ENCODE measurements at regions not wholly inside any gene's neighbourhood (a gene's known extent, or its start where the extent isn't known, plus 50 kb on each side); places are given as distances from the start of the nearest gene placed in this dataset.

DNA sequence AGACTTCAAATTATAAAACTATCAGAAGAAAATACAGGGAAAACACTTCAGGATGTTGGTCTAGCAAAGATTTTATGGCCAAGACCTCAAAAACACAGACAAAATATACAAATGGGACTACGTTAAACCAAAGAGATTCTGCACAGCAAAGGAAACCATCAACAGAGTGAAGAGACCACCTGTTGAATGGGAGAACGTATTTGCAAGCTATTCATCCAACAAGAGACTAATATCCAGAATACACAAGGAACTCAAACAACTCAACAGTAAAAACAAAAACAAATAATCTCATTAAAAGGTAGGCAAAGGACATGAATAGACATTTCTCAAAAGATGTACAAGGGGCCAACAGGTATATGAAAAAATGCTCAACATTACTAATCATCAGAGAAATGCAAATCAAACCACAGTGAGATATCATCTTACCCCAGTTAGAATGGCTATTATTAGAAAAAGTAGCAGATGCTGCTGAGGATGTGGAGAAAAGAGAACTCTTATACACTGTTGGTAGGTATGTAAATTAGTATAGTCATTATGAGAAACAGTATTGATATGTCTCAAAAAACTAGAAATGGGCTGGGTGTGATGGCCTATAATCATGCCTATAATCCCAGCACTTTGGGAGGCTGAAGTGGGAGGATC is 112.6 kb downstream of the LRIG2 start:
- no peak for DNase-seq (ENCODE audit: low spot score, unreplicated experiment)
- no peaks in the 10 kb centered on the region for H3K27me3 Mint-ChIP-seq
- H3K27ac Mint-ChIP-seq: no peak overlapping the region
- peaks cover 22% of the 10 kb centered on the region for H3K9me3 Mint-ChIP-seq (ENCODE audit: low read depth)
- H3K4me1 Mint-ChIP-seq (ENCODE audit: low read depth): no peaks in the 10 kb centered on the region
- no peaks in the 10 kb centered on the region for H3K36me3 Mint-ChIP-seq (ENCODE audit: insufficient read depth)
- TF ChIP-seq, protein P1, sequence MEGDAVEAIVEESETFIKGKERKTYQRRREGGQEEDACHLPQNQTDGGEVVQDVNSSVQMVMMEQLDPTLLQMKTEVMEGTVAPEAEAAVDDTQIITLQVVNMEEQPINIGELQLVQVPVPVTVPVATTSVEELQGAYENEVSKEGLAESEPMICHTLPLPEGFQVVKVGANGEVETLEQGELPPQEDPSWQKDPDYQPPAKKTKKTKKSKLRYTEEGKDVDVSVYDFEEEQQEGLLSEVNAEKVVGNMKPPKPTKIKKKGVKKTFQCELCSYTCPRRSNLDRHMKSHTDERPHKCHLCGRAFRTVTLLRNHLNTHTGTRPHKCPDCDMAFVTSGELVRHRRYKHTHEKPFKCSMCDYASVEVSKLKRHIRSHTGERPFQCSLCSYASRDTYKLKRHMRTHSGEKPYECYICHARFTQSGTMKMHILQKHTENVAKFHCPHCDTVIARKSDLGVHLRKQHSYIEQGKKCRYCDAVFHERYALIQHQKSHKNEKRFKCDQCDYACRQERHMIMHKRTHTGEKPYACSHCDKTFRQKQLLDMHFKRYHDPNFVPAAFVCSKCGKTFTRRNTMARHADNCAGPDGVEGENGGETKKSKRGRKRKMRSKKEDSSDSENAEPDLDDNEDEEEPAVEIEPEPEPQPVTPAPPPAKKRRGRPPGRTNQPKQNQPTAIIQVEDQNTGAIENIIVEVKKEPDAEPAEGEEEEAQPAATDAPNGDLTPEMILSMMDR (IDR thresholded peaks at IDR 0.05; ENCODE audit: unreplicated experiment): no peak
- H3K4me3 Mint-ChIP-seq (ENCODE audit: low read depth): no peak overlapping the region

DNA sequence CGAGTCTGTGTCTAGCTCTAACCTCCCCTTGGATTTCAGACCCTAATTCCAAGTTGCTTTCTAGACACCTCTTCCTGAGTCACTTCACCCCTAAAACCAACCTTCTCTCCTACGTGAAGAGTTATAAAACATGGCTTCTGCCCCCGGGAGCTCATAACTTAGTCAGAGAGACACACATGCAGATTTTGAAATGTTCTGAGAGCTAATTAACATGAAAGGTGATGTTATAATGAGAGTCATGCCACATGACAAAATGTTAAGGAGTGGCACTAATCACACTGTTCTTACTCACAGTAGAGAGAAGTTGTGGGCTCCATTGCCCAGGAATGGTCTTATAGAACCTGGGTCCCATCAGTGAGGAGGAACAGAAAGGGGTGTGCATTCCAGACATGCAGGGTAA is 117.1 kb downstream of the LRIG2 start:
- H3K36me3 Mint-ChIP-seq (ENCODE audit: insufficient read depth): no peaks in the 10 kb centered on the region
- H3K4me3 Mint-ChIP-seq (ENCODE audit: low read depth): no peak overlapping the region
- peaks cover 10% of the 10 kb centered on the region for H3K9me3 Mint-ChIP-seq (ENCODE audit: low read depth)
- TF ChIP-seq, protein P1 (IDR thresholded peaks at IDR 0.05; ENCODE audit: unreplicated experiment): no peak
- H3K27me3 Mint-ChIP-seq: no peaks in the 10 kb centered on the region
- H3K4me1 Mint-ChIP-seq (ENCODE audit: low read depth): no peaks in the 10 kb centered on the region
- no peak for DNase-seq (ENCODE audit: low spot score, unreplicated experiment)
- H3K27ac Mint-ChIP-seq: no peak overlapping the region

DNA sequence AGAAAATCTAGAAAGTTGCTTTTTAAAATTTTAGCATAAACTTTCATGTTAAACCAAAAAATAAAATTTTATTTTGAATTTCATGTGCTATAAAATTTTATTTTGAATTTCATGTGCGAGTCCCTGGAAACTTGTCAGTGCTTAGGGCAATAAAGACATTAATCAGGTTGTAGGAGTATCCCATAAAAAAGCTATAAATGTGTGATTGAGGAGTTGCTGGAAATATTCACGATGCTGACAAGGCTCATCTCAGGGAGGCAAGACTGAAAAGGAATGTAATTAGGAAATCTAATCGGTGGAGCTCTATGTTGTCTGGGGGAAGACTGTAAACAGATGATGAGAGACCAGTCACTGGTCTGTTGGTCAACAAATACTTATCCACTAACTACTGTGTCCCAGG is 117.9 kb downstream of the LRIG2 start:
- no peaks in the 10 kb centered on the region for H3K27me3 Mint-ChIP-seq
- H3K27ac Mint-ChIP-seq: no peak overlapping the region
- DNase-seq (ENCODE audit: low spot score, unreplicated experiment): no peak
- H3K9me3 Mint-ChIP-seq (ENCODE audit: low read depth): peaks cover 6% of the 10 kb centered on the region
- no peaks in the 10 kb centered on the region for H3K36me3 Mint-ChIP-seq (ENCODE audit: insufficient read depth)
- no peak overlapping the region for H3K4me3 Mint-ChIP-seq (ENCODE audit: low read depth)
- no peaks in the 10 kb centered on the region for H3K4me1 Mint-ChIP-seq (ENCODE audit: low read depth)
- TF ChIP-seq, protein P1 (IDR thresholded peaks at IDR 0.05; ENCODE audit: unreplicated experiment): no peak

DNA sequence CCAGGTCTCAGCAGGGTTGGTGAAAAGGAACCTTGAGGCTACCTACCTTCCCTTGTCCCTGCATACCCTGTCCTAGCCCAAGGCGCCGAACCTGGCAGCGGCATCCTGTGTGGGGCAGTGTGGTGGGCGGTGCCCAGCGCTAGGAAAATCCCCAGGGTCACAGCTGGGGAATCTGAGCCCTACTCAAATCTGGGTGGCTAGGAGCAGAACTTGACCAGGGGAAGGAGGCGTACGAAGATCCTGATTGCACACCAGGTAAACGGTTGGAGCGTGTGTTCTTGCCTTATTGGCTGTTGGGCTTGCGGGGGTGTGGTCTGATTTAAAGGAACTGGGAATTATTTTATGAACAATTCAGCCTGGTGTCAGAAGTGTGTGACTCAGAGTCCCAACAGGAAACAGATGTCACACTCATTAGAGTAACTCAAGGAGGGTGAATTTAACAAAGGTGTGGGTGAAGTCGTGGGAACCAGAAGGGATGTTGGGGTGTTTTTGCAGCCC is 118.6 kb downstream of the LRIG2 start:
- Mint-ChIP-seq H3K4me1 (ENCODE audit: low read depth) (no peaks in the 10 kb centered on the region), H3K9me3 (ENCODE audit: low read depth) (peaks cover 3% of the 10 kb centered on the region), H3K4me3 (ENCODE audit: low read depth) (no peak overlapping the region), H3K36me3 (ENCODE audit: insufficient read depth) (no peaks in the 10 kb centered on the region), H3K27me3 (no peaks in the 10 kb centered on the region), H3K27ac (no peak overlapping the region)
- DNase-seq (ENCODE audit: low spot score, unreplicated experiment): no peak
- TF ChIP-seq, protein P1 (IDR thresholded peaks at IDR 0.05; ENCODE audit: unreplicated experiment): no peak

DNA sequence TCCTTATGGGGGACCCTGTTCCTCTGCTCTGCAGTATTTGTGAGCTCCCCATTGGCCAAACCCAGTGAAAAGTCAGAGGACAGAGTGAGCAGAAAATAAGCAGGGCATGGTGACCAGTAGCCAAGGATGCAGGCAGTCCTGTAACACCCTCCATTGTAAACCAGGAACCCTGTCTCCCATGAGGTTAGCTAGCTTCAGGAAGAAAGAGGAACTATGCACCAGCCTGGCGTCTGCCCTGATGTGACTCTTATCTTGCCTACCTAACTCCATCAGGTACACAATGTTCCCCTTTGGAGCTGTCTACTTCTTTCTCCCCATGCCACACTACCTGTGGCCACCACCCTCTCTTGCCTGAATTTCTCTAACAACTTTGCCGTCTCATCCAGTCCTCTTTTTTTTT is 119.2 kb downstream of the LRIG2 start:
- no peak for DNase-seq (ENCODE audit: low spot score, unreplicated experiment)
- Mint-ChIP-seq H3K27me3 (no peaks in the 10 kb centered on the region), H3K27ac (no peak overlapping the region), H3K36me3 (ENCODE audit: insufficient read depth) (no peaks in the 10 kb centered on the region), H3K9me3 (ENCODE audit: low read depth) (peaks cover 3% of the 10 kb centered on the region), H3K4me1 (ENCODE audit: low read depth) (no peaks in the 10 kb centered on the region), H3K4me3 (ENCODE audit: low read depth) (no peak overlapping the region)
- TF ChIP-seq, protein P1 (IDR thresholded peaks at IDR 0.05; ENCODE audit: unreplicated experiment): no peak

Measured in progenitor cell of endocrine pancreas (in vitro differentiated cells).